ENCODE measurements at regions not wholly inside any gene's neighbourhood (a gene's known extent, or its start where the extent isn't known, plus 50 kb on each side); places are given as distances from the start of the nearest gene placed in this dataset.

DNA sequence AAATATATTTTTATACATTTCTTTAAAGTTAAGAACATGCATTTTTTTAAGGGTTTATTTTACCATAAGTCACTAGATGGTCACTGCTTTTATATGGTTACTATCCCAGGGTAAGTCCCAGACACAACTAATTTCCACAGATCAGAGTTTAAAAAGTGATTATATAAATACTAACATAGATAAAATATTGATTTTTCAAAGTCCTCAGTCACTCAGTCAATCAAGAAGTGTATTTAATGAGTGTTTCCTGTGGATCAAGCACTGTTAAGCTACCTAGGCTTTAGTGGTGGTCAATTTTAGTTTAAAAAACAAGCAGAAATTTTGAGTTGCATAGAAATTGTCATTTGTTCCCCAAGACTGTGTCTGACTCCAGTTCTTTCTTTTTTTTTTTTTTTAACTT is 399.5 kb upstream of the SYNCRIP start:
- TF ChIP-seq TARDBP (CRISPR knock-in tag; IDR thresholded peaks at IDR 0.05) (no peak), EZH2 (conservative IDR thresholded peaks at IDR 0.05; ENCODE audit: low read depth, low read length) (no peak), TCF7L2 (IDR thresholded peaks at IDR 0.05; ENCODE audit: low read depth, low read length) (no peak), NR2C2 (CRISPR knock-in tag; IDR thresholded peaks at IDR 0.05; ENCODE audit: borderline replicate concordance) (no peak), ZFP37 (CRISPR knock-in tag; IDR thresholded peaks at IDR 0.05; ENCODE audit: borderline replicate concordance) (no peak)
